Neural progenitor cell (in vitro differentiated cells): ENCODE measurements at regions not wholly inside any gene's neighbourhood (a gene's known extent, or its start where the extent isn't known, plus 50 kb on each side); places are given as distances from the start of the nearest gene placed in this dataset.

ENCODE experiments used
- EZH2 ChIP-seq: fragments of 200-600 bp; sonication (generic); IDR thresholded peaks from 2 replicates; pipeline ENCODE4 v1.6.1; 2017; ENCODE audit warnings: antibody characterized with exemption, mild to moderate bottlenecking, moderate library complexity
- TF ChIP-seq, protein P1 (sequence below): fragments of 200-600 bp; sonication (generic); IDR thresholded peaks from 2 replicates; pipeline ENCODE4 v1.5.1; 2017; ENCODE audit warnings: antibody characterized with exemption, mild to moderate bottlenecking

DNA sequence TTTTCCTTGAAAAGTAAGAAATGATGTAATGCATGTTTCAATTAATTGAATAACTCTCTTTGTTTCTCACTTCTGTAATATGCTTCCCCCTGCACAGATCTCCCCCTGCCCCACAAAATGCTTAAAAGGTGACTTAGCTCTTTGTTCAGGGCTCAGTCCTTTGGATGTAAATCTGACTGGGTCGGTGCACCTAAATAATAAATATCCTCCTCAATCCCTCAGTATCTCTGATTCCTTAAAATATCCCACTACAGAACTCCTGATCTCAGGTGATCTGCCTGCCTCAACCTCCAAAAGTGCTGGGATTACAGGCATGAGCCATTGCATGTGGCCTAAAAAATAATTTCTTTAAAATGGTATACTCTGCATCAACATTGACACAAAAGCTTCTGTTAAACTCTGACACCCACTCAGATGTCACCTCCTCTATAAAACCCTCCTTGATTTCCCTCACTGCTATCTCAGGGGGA is 107.0 kb downstream of the ZNF429 start:
- TF ChIP-seq EZH2: no peak
- TF ChIP-seq, protein P1, sequence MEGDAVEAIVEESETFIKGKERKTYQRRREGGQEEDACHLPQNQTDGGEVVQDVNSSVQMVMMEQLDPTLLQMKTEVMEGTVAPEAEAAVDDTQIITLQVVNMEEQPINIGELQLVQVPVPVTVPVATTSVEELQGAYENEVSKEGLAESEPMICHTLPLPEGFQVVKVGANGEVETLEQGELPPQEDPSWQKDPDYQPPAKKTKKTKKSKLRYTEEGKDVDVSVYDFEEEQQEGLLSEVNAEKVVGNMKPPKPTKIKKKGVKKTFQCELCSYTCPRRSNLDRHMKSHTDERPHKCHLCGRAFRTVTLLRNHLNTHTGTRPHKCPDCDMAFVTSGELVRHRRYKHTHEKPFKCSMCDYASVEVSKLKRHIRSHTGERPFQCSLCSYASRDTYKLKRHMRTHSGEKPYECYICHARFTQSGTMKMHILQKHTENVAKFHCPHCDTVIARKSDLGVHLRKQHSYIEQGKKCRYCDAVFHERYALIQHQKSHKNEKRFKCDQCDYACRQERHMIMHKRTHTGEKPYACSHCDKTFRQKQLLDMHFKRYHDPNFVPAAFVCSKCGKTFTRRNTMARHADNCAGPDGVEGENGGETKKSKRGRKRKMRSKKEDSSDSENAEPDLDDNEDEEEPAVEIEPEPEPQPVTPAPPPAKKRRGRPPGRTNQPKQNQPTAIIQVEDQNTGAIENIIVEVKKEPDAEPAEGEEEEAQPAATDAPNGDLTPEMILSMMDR: no peak
